RKO (cell line): ENCODE measurements at regions not wholly inside any gene's neighbourhood (a gene's known extent, or its start where the extent isn't known, plus 50 kb on each side); places are given as distances from the start of the nearest gene placed in this dataset.
"Not testable (repeated sequence)": the region's sequence is repeated elsewhere in the genome, so short reads cannot be mapped to it uniquely, and the experiment has no call there.

ENCODE experiments used
- DNase-seq: peaks from one replicate; pipeline ENCODE4 v3.0.0-alpha.2; 2016; ENCODE audit warnings: low spot score

GRCh38 chr2:188787658-188788240, 186.4 kb upstream of the COL3A1 start:
- no peak for DNase-seq

- peak; percentile 66 for DNase-seq
These were observed 185.6 kb upstream of the COL3A1 start for GRCh38 chr2:188788621-188789020.

GRCh38 chr2:188789951-188790350, 184.2 kb upstream of the COL3A1 start:
- no peak for DNase-seq

GRCh38 chr2:188794453-188794852, 179.7 kb upstream of the COL3A1 start:
- DNase-seq = not testable (repeated sequence)

- no peak for DNase-seq
These were observed 178.4 kb upstream of the COL3A1 start for GRCh38 chr2:188795762-188796161.

- DNase-seq = no peak
These were observed 176.8 kb upstream of the COL3A1 start for GRCh38 chr2:188797371-188797770.

GRCh38 chr2:188798159-188798558, 176.0 kb upstream of the COL3A1 start:
- no peak for DNase-seq

GRCh38 chr2:188805219-188805618, 169.0 kb upstream of the COL3A1 start:
- DNase-seq = no peak

GRCh38 chr2:188808947-188809355, 165.2 kb upstream of the COL3A1 start:
- DNase-seq = no peak

- no peak for DNase-seq
These were observed 163.6 kb upstream of the COL3A1 start for GRCh38 chr2:188810586-188810985.

GRCh38 chr2:188811522-188811921, 162.7 kb upstream of the COL3A1 start:
- DNase-seq = peak; percentile 9

GRCh38 chr2:188813315-188813714, 160.9 kb upstream of the COL3A1 start:
- DNase-seq = no peak

GRCh38 chr2:188813857-188814256, 160.3 kb upstream of the COL3A1 start:
- no peak for DNase-seq

- no peak for DNase-seq
These were observed 155.2 kb upstream of the COL3A1 start for GRCh38 chr2:188819011-188819410.

GRCh38 chr2:188819792-188820191, 154.4 kb upstream of the COL3A1 start:
- no peak for DNase-seq

- no peak for DNase-seq
These were observed 153.6 kb upstream of the COL3A1 start for GRCh38 chr2:188820576-188820975.

- DNase-seq = no peak
These were observed 150.0 kb upstream of the COL3A1 start for GRCh38 chr2:188824125-188824524.

GRCh38 chr2:188833331-188833730, 140.8 kb upstream of the COL3A1 start:
- DNase-seq = no peak

GRCh38 chr2:188833799-188834198, 140.4 kb upstream of the COL3A1 start:
- DNase-seq = no peak

- no peak for DNase-seq
These were observed 139.2 kb upstream of the COL3A1 start for GRCh38 chr2:188835006-188835405.

GRCh38 chr2:188835821-188836220, 138.4 kb upstream of the COL3A1 start:
- DNase-seq = no peak

GRCh38 chr2:188845692-188846091, 128.5 kb upstream of the COL3A1 start:
- DNase-seq = no peak

GRCh38 chr2:188848887-188849435, 125.2 kb upstream of the COL3A1 start:
- no peak for DNase-seq

- DNase-seq = no peak
These were observed 123.4 kb upstream of the COL3A1 start for GRCh38 chr2:188850786-188851185.
